SK-N-SH (cell line): ENCODE measurements at regions not wholly inside any gene's neighbourhood (a gene's known extent, or its start where the extent isn't known, plus 50 kb on each side); places are given as distances from the start of the nearest gene placed in this dataset.

Source experiments
- EP300 ChIP-seq, 2 experiments: IDR thresholded peaks; 2 replicates each; pipeline versions ENCODE4 v1.4.0 to v1.6.1; 2012; ENCODE audit warnings: borderline replicate concordance in 1 of 2, low read depth in 1 of 2, low read length in 1 of 2
- EZH2phosphoT487 ChIP-seq: fragments of 200-600 bp; sonication (generic); IDR thresholded peaks from 2 replicates; pipeline ENCODE4 v1.6.1; 2017; ENCODE audit warnings: low read depth, mixed run types, mild to moderate bottlenecking, antibody characterized with exemption, moderate library complexity, borderline replicate concordance
- POLR2AphosphoS5 ChIP-seq: IDR thresholded peaks from 2 replicates; pipeline ENCODE4 v1.6.1; 2012; ENCODE audit warnings: low read depth, low read length
- TF ChIP-seq, protein P1 (sequence below): fragments of 200-600 bp; sonication (generic); IDR thresholded peaks from 2 replicates; pipeline ENCODE4 v1.6.1; 2017; ENCODE audit warnings: antibody characterized with exemption, mild to moderate bottlenecking, moderate library complexity
- TF ChIP-seq, protein P2 (sequence below): fragments of 150-350 bp; IDR thresholded peaks from 2 replicates; pipeline ENCODE4 v1.6.1; 2017; ENCODE audit warnings: antibody characterized with exemption, low read length, low read depth, borderline replicate concordance
- TF ChIP-seq, protein P3 (sequence below): IDR thresholded peaks from 2 replicates; pipeline ENCODE4 v1.4.0; 2012; ENCODE audit warnings: low read depth

DNA sequence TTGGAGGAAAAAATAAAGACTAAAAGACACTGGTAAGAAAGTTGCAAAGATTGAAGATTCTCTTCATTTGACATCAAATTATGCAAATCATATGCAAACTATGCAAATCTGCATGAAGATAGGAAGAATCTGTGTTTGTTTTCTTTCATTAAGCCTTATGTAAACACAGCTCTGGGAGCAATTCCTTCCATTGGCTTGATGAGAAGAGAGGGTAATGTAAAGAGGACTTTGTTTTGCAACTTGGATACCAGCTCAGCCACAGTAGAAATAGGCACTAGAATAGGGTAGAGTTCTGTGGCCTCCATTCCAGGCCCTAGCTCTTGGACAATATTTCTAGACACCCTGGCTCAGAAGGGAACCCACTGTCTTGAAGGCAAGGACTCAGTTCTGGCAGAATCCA lies 388.4 kb upstream of the RASGEF1B start:
- no peak for TF ChIP-seq POLR2AphosphoS5
- TF ChIP-seq, protein P1, sequence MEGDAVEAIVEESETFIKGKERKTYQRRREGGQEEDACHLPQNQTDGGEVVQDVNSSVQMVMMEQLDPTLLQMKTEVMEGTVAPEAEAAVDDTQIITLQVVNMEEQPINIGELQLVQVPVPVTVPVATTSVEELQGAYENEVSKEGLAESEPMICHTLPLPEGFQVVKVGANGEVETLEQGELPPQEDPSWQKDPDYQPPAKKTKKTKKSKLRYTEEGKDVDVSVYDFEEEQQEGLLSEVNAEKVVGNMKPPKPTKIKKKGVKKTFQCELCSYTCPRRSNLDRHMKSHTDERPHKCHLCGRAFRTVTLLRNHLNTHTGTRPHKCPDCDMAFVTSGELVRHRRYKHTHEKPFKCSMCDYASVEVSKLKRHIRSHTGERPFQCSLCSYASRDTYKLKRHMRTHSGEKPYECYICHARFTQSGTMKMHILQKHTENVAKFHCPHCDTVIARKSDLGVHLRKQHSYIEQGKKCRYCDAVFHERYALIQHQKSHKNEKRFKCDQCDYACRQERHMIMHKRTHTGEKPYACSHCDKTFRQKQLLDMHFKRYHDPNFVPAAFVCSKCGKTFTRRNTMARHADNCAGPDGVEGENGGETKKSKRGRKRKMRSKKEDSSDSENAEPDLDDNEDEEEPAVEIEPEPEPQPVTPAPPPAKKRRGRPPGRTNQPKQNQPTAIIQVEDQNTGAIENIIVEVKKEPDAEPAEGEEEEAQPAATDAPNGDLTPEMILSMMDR, result no peak
- no peak for TF ChIP-seq EZH2phosphoT487
- TF ChIP-seq, protein P2, sequence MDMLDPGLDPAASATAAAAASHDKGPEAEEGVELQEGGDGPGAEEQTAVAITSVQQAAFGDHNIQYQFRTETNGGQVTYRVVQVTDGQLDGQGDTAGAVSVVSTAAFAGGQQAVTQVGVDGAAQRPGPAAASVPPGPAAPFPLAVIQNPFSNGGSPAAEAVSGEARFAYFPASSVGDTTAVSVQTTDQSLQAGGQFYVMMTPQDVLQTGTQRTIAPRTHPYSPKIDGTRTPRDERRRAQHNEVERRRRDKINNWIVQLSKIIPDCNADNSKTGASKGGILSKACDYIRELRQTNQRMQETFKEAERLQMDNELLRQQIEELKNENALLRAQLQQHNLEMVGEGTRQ, result no peak
- no peak for TF ChIP-seq EP300 (IDR thresholded peaks at IDR 0.05; ENCODE audit: borderline replicate concordance in 1 of 2, low read depth in 1 of 2, low read length in 1 of 2)
- TF ChIP-seq, protein P3, sequence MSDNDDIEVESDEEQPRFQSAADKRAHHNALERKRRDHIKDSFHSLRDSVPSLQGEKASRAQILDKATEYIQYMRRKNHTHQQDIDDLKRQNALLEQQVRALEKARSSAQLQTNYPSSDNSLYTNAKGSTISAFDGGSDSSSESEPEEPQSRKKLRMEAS, result no peak
